ENCODE measurements at regions not wholly inside any gene's neighbourhood (a gene's known extent, or its start where the extent isn't known, plus 50 kb on each side); places are given as distances from the start of the nearest gene placed in this dataset.

DNA sequence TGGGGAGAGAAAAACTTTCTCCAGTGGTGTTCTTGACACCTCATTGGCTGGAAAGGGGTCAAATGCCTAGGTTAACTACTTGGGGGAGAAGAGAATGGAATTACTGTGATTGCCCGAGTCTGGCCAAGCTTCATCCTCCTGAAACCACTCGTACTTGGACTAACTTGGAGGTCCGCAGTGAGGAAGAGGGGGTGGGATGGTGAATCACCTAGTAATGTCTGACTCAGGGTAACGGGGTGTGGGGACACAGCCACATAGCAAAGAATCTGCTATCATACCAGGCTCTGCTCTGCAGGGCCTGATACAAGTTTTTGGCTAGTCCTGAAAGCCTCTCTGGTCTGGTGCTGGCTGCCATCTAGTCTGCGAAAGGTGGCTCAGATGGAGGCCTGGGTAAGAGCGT lies 190.9 kb downstream of the RPS24 start:
- Histone ChIP-seq H3K9me3 (ENCODE audit: control insufficient read depth, insufficient read depth, low read length) (peaks cover 5% of the 10 kb centered on the region; the same call in 1 of the 2 replicates), H3K4me3 (ENCODE audit: low read depth, low read length) (no peak overlapping the region), H3K27ac (ENCODE audit: low read depth, low read length) (no peak overlapping the region), H3K27me3 (ENCODE audit: control insufficient read depth, insufficient read depth, low read length) (peaks cover 4% of the 10 kb centered on the region)
- no peak for TF ChIP-seq CTCF (IDR thresholded peaks at IDR 0.05; ENCODE audit: low read depth, low read length)
- CTCF ChIA-PET, result no interaction called here
- peak; percentile 34 for DNase-seq (ENCODE audit: low read depth, low spot score)
- POLR2A ChIA-PET, result interaction anchor here (0.6 kb wide), 1 partner anchor 75 kb away, joined by 3 read pairs; no protein-coding TSS in a partner anchor

- no peak for TF ChIP-seq CTCF (IDR thresholded peaks at IDR 0.05; ENCODE audit: low read depth, low read length)
- ChIA-PET CTCF (interaction anchor here (0.6 kb wide), 1 partner anchor 11 kb away, joined by 3 read pairs; no protein-coding TSS in a partner anchor), POLR2A (no interaction called here)
- Histone ChIP-seq H3K4me3 (ENCODE audit: low read depth, low read length) (no peak overlapping the region), H3K27ac (ENCODE audit: low read depth, low read length) (no peak overlapping the region), H3K9me3 (ENCODE audit: control insufficient read depth, insufficient read depth, low read length) (no peaks in the 10 kb centered on the region), H3K27me3 (ENCODE audit: control insufficient read depth, insufficient read depth, low read length) (no peaks in the 10 kb centered on the region)
- DNase-seq (ENCODE audit: low read depth, low spot score), result no peak
Observed at GRCh38 chr10:78225594-78225993, 191.9 kb downstream of the RPS24 start.

DNA sequence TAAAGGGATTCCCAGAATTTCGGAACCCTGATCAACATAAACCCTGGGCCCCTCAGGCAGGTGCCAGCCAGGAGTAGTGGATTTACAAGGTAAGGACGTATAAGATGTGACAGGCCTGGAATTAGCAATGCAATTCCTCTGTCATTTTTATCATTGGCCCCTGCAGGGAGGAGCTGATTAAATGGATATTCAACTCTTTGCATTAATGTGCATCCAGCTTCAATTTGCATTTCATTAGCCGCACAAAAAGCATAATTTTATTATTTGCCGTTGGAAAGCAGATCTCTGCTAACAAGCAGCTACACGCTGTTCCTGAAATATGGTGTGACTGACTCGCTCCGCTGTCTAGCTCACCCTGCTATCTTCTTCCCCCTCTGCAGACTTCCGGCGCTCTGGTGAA lies 195.8 kb downstream of the RPS24 start:
- POLR2A ChIA-PET, result no interaction called here
- no peak overlapping the region for H3K4me3 ChIP-seq (ENCODE audit: low read depth, low read length)

GRCh38 chr10:78229950-78230675 lies 196.4 kb downstream of the RPS24 start:
- TF ChIP-seq CTCF (IDR thresholded peaks at IDR 0.05; ENCODE audit: low read depth, low read length), result no peak
- H3K27ac ChIP-seq (ENCODE audit: low read depth, low read length), result no peak overlapping the region
- CTCF ChIA-PET, result no interaction called here
- H3K9me3 ChIP-seq (ENCODE audit: control insufficient read depth, insufficient read depth, low read length), result no peaks in the 10 kb centered on the region
- no peak overlapping the region for H3K4me3 ChIP-seq (ENCODE audit: low read depth, low read length)
- POLR2A ChIA-PET, result no interaction called here
- DNase-seq (ENCODE audit: low read depth, low spot score), result no peak
- no peaks in the 10 kb centered on the region for H3K27me3 ChIP-seq (ENCODE audit: control insufficient read depth, insufficient read depth, low read length)

More for the DNA sequence above, 195.8 kb downstream of the RPS24 start:
- H3K27ac ChIP-seq (ENCODE audit: low read depth, low read length), result no peak overlapping the region
- no peak for DNase-seq (ENCODE audit: low read depth, low spot score)
- CTCF ChIA-PET, result no interaction called here
- TF ChIP-seq CTCF (IDR thresholded peaks at IDR 0.05; ENCODE audit: low read depth, low read length), result no peak
- H3K9me3 ChIP-seq (ENCODE audit: control insufficient read depth, insufficient read depth, low read length), result no peaks in the 10 kb centered on the region
- H3K27me3 ChIP-seq (ENCODE audit: control insufficient read depth, insufficient read depth, low read length), result no peaks in the 10 kb centered on the region

DNA sequence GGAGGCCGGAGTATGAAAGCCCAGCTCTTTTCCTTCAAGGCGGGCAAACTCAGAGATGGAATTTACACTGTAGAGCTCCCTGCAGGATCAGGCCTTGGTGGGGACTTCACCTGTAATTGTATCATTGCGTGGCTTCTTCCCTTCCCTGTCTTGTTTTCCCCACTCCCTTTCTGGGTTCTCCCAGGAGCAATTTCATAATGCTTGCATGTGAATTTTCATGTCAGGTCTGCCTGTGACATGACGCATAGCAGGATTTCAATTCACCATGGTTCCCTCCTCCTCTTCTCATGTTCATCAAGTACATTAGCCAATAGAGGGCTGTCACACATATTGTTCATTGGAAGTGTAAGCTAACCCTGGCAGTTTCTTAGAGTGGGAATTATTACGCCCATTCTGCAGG lies 197.7 kb downstream of the RPS24 start:
- Histone ChIP-seq H3K27me3 (ENCODE audit: control insufficient read depth, insufficient read depth, low read length) (no peaks in the 10 kb centered on the region), H3K4me3 (ENCODE audit: low read depth, low read length) (no peak overlapping the region), H3K9me3 (ENCODE audit: control insufficient read depth, insufficient read depth, low read length) (no peaks in the 10 kb centered on the region), H3K27ac (ENCODE audit: low read depth, low read length) (no peak overlapping the region)
- DNase-seq (ENCODE audit: low read depth, low spot score), result no peak
- no peak for TF ChIP-seq CTCF (IDR thresholded peaks at IDR 0.05; ENCODE audit: low read depth, low read length)
- ChIA-PET CTCF (interaction anchor here (0.9 kb wide), 1 partner anchor 744 kb away, joined by 3 read pairs; no protein-coding TSS in a partner anchor), POLR2A (no interaction called here)
